Stimulated activated naive CD8-positive, alpha-beta T cell treated with anti-CD3 and anti-CD28 coated beads, Interleukin-15, Interleukin-2, amounts not matched to agents 100 U/mL and 50 U/mL, for 24 hours (primary cell): ENCODE measurements at regions not wholly inside any gene's neighbourhood (a gene's known extent, or its start where the extent isn't known, plus 50 kb on each side); places are given as distances from the start of the nearest gene placed in this dataset.

Source experiments
- ATAC-seq: fragments of 150-1000 bp; cut with Tn5 transposase; one replicate; pipeline ENCODE4 v1.10.0; 2021
- DNase-seq: peaks from one replicate; pipeline ENCODE4 v3.0.0; 2021

- no peak for ATAC-seq
- DNase-seq = no peak
These were observed 50.0 kb upstream of the CLDN5 start for GRCh38 chr22:19574247-19574646.

- DNase-seq (peak; percentile 78), ATAC-seq (peak; percentile 92)
These were observed 52.5 kb upstream of the CLDN5 start for GRCh38 chr22:19576460-19577421.

DNA sequence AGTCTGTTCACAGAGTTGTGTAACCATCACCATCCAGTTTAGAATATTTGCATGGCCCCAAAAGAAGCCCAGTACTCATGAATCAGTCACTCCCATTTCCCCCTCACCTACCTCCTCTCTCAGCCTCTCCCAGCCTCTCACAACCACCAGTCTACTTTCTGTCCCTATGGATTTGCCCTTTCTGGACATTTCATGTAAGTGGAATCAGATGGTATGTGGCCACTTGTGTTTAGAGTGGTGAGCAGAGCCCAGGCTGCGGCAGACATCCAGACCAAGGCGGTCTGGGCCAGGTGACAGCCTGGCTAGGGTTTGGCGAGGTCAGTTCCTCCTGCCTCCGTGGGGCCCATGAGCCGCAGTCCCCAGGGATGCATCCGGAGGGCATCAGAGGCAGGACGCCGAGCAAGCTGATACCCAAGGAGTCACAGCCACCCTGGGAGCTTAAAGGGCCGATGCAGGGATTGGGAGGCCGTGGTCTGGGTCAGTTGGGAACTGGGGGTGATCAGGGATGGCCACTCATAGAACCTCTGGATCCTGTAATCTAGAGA is 53.3 kb upstream of the CLDN5 start:
- ATAC-seq = no peak
- no peak for DNase-seq

DNA sequence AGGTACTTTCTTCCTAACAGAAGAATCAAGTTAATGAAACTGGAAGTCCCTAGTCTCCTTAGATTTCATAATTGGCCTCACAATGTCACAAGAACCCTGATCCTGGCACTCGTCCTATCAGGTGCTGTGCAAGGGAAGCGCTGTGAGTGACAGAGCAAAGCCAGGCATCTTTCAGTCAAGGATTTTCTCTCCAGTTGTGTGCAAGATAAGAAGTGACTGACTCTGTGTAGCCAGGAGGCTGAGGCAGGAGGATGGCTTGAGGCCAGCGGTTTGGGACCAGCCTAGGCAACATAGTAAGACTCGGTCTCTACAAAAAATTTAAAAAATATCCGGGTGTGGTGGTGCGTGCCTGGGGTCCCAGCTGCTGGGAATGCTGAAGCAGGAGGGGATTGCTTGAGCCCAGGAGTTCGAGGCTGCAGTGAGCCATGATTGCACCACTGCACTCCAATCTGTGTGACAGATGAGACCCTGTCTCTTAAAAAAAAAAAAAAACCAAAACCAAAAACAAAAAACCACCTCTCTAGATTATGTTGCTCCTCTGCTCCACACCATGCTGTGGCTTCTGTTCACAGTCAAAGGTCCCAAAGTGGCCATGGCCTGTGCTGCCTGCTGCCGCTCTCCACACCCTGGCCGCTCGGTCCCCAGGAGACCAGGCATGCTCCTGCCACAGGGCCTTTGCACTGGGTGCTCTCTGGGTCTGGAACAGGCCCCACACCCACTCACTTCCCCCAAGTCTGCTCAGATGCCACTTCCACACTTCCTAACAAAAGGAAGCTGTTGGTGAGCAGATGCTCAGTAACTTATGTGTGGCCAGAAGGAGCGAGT is 54.2 kb upstream of the CLDN5 start:
- DNase-seq = no peak
- no peak for ATAC-seq

DNA sequence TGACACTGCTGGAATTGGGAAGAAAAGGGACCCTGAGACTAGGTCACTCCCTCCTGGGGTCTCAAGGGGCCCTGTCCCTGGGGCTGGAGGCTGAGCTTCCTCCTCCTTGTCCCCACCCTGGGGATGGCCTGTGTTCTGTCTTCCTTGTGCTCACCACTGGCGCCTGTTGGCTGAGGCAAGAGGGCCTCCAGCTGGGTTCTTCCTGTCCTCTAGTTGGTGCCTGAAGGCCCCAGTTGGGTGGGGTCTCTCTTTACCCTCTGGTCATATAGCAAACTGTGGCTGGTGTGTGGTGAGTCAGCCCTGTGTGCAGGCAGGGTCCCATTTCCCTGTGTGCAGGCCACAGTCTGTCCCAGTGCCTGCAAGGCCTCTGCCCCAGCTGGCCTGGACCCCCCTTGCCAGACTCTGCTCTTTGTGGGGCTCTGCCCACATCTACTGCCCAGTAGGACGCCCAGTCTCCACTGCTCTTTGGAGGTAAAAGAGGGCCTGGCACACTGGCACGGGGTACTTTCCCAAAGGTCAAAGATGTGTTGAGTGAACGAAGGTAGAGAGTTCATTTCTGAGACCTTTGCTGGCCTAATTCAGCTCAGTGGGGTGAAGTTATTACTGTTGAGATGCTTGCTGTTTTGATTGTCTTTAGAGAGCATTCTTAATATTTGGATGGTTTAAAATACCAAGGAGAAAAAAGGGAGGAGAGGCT is 55.1 kb upstream of the CLDN5 start:
- ATAC-seq = no peak
- DNase-seq = peak; percentile 15

GRCh38 chr22:19579880-19580279 is 55.7 kb upstream of the CLDN5 start:
- peak; percentile 17 for ATAC-seq

GRCh38 chr22:19580291-19580890 is 56.2 kb upstream of the CLDN5 start:
- DNase-seq (no peak), ATAC-seq (no peak)

More at GRCh38 chr22:19579880-19580279, 55.7 kb upstream of the CLDN5 start:
- DNase-seq = peak; percentile 51

GRCh38 chr22:19582033-19582693 is 58.0 kb upstream of the CLDN5 start:
- ATAC-seq (no peak), DNase-seq (no peak)

DNA sequence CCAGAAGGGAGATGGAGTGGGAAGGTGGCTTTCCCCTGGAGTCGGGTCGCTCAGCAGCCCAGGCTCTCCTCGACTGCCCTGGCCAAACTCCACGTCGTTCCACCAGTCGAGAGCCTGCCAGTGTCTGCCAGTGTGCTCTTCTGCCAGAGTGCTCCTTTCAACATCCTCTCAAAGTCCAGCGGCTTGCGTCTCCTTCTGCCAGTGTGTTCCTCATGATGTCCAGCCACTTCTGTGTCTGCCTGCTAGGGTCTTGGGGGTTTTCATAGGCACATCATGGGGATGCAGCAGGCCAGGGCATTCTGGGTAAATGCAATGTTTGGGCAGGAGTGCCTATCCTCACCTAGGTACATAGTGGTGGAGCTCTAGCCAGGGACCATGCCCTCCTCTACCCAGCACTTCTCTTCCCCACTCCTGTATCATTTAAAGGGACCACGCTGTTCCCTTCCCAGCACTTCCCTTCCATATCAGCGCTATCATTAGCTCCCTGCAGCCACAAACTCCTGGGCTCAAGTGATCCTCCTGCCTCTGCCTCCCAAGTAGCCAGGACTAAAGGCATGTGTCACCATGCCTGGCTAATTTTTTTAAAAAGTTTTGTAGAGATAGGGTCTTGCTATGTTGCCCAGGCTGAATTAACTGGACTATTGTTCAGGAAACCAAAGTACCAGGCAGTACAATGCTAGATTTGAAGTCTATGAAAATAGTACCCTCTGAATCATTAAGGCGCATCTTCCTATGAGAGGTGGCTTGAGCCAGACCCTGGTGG is 62.9 kb upstream of the CLDN5 start:
- DNase-seq (no peak), ATAC-seq (no peak)

DNA sequence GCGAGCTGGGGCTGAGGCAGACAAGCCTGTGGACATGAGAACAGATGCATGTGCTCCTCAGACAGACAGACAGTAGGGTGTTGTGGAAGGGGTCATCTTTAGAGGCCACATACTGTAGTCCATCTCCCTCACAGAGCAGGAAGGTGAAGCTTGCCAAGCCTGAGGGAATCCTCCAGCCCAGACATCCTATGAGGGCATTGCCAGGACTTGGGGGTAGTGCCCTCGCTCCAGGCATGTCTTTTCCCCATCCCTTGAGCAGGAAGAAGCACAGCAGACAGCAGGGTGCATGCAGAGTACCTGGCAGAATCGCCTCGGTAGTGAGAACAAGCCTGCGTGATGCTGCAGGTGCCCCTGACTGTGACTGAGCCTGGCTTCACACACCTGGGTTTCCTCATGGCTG is 66.5 kb upstream of the CLDN5 start:
- ATAC-seq (no peak), DNase-seq (no peak)

DNA sequence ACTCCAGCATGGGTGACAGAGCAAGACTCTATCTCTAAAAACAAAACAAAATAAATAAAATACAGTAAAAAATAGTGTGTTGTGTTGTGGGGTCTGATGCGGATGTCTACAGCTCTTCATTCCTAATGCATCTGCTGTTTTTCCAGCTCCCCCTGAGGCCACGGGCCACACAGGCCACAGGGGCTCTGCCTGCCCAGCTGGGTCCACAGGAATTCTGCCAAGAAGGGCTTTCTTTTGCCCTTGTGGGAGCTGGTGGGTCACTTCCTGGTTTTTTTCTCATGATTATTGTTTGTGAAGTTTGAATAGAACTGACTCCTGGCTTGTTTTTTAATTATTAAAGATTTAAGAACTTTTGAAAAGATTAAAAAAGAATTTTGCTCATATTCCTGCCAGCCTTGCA is 67.4 kb upstream of the CLDN5 start:
- no peak for ATAC-seq
- no peak for DNase-seq

- ATAC-seq = no peak
- DNase-seq = no peak
These were observed 68.3 kb upstream of the CLDN5 start for GRCh38 chr22:19592464-19592863.

DNA sequence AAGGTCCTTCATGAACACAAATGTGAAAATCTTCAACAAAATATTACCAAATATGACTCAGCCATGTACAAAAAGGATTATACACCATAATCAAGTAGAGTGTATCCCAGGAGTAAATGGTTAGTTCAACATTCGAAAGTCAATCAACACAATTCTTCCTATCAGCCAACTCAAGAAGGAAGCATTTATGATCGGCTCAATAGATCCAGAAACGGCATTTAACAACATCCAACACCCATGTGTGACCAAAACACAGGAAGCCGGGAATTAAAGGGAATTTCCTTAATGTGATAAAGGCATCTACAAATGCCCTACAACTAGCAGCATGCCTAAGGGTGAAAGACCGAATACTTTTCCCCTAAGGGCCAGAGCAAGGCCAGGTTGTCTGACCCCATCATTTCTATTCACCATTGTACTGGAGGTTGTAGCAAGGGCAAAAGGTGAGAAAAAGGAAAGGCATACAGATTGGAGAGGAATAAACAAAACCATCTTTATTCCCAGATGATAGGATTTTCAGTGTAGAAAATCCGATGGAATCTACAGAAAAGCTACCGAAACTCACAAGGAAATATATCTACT is 69.9 kb upstream of the CLDN5 start:
- no peak for ATAC-seq

GRCh38 chr22:19595532-19595931 is 71.3 kb upstream of the CLDN5 start:
- no peak for DNase-seq
- ATAC-seq = no peak

More for the DNA sequence above, 69.9 kb upstream of the CLDN5 start:
- DNase-seq = no peak

- ATAC-seq (no peak), DNase-seq (no peak)
These were observed 72.6 kb upstream of the CLDN5 start for GRCh38 chr22:19596680-19597398.

- ATAC-seq (peak; percentile 53), DNase-seq (no peak)
These were observed 73.2 kb upstream of the CLDN5 start for GRCh38 chr22:19597399-19597735.

DNA sequence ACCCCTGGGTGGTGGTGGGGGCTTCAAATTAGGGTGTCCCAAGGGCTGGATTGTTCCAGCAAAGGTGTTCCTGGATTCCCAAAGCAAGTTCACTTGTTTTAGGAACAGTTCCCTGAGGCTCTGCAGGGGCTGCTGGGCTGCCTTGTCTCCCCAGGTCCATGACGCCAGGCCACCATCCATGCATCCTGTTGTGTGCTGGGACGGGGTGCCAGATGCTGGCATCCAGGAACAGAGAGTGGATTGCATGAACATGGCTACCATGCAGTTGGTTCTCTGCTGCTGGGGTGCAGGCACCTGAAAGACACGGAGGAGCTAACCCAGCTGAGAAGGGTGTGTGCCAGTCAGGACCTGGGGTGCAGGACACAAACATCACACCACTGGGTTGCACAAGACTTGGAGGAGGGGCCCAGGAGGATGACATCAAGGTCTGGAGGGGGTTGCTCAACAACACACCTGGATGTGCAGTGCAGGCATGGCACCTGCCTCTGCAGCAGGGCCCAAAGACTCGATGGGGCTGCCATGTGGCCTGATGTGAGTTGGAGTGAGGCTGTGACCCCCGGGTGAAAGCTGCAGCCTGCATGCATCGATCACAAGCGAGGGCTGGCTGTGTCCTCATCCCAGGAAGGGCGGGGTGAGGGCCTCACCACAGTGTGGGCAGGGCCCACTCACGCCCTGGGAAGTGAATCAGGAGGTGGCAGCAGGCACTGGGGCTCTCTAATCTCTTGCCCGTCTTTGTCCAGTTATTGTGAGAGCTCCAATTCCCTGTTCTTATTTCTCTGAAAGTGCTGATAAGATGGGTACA is 74.0 kb upstream of the CLDN5 start:
- DNase-seq (peak; percentile 12), ATAC-seq (peak; percentile 65)

GRCh38 chr22:19599004-19599403 is 74.8 kb upstream of the CLDN5 start:
- no peak for DNase-seq
- no peak for ATAC-seq
